GM18870 (cell line): ENCODE measurements at regions not wholly inside any gene's neighbourhood (a gene's known extent, or its start where the extent isn't known, plus 50 kb on each side); places are given as distances from the start of the nearest gene placed in this dataset.

ENCODE experiments used
- ATAC-seq: cut with Tn5 transposase; IDR thresholded peaks from one replicate; pipeline ENCODE4 v1.9.1; 2021; ENCODE audit warnings: moderate library complexity; ENCODE audit not compliant: unreplicated experiment

- no peak for ATAC-seq
Observed at GRCh38 chr18:78542204-78542603, 437.4 kb upstream of the SALL3 start.

GRCh38 chr18:78543201-78543725 is 436.4 kb upstream of the SALL3 start:
- no peak for ATAC-seq

GRCh38 chr18:78546281-78546680 is 433.3 kb upstream of the SALL3 start:
- no peak for ATAC-seq

GRCh38 chr18:78547817-78548216 is 431.8 kb upstream of the SALL3 start:
- no peak for ATAC-seq

GRCh38 chr18:78548261-78549058 is 431.2 kb upstream of the SALL3 start:
- ATAC-seq: no peak

- ATAC-seq: no peak
Observed at GRCh38 chr18:78549971-78550370, 429.6 kb upstream of the SALL3 start.

GRCh38 chr18:78554944-78555608 is 424.5 kb upstream of the SALL3 start:
- no peak for ATAC-seq

GRCh38 chr18:78557371-78557770 is 422.2 kb upstream of the SALL3 start:
- no peak for ATAC-seq

GRCh38 chr18:78558101-78558810 is 421.4 kb upstream of the SALL3 start:
- ATAC-seq: no peak

- no peak for ATAC-seq
Observed at GRCh38 chr18:78558948-78559347, 420.7 kb upstream of the SALL3 start.

GRCh38 chr18:78559584-78559983 is 420.0 kb upstream of the SALL3 start:
- ATAC-seq: no peak

- no peak for ATAC-seq
Observed at GRCh38 chr18:78561757-78562510, 417.7 kb upstream of the SALL3 start.

GRCh38 chr18:78562531-78562961 is 417.1 kb upstream of the SALL3 start:
- ATAC-seq: no peak

GRCh38 chr18:78563110-78563509 is 416.5 kb upstream of the SALL3 start:
- ATAC-seq: no peak

GRCh38 chr18:78564030-78564429 is 415.6 kb upstream of the SALL3 start:
- ATAC-seq: no peak

GRCh38 chr18:78564518-78564917 is 415.1 kb upstream of the SALL3 start:
- no peak for ATAC-seq

- ATAC-seq: no peak
Observed at GRCh38 chr18:78565240-78565639, 414.4 kb upstream of the SALL3 start.

- ATAC-seq: no peak
Observed at GRCh38 chr18:78566065-78566464, 413.6 kb upstream of the SALL3 start.

- no peak for ATAC-seq
Observed at GRCh38 chr18:78566720-78567119, 412.9 kb upstream of the SALL3 start.

- ATAC-seq: no peak
Observed at GRCh38 chr18:78571063-78571785, 408.4 kb upstream of the SALL3 start.
